ENCODE measurements at regions not wholly inside any gene's neighbourhood (a gene's known extent, or its start where the extent isn't known, plus 50 kb on each side); places are given as distances from the start of the nearest gene placed in this dataset.

- intact Hi-C loops (cut with micrococcal nuclease; ENCODE audit: unreplicated experiment) (no loop called here), in situ Hi-C loops (cut with HindIII; ENCODE audit: low pct_unique_long_range_greater_than_20kb, low sequenced_read_pairs) (no loop called here)
- no peak overlapping the region for H3K27ac ChIP-seq (ENCODE audit: low read length)
- H3K9me3 ChIP-seq (ENCODE audit: control insufficient read depth, insufficient read depth, low read depth, low read length), result no peaks in the 10 kb centered on the region
- BruUV-seq (replicated peaks), result no TSS peak
- H3K27me3 ChIP-seq (ENCODE audit: control insufficient read depth, insufficient read depth, low read length), result no peaks in the 10 kb centered on the region
- DNase-seq (ENCODE audit: low read depth, low spot score) (peak; percentile 35), ATAC-seq (no peak)
- no peak overlapping the region for H3K4me3 ChIP-seq (ENCODE audit: low read depth in 2 of 2, low read length in 2 of 2)
- H3K4me1 ChIP-seq (ENCODE audit: control insufficient read depth, insufficient read depth, low read length), result no peaks in the 10 kb centered on the region
- CTCF ChIA-PET, result no interaction called here
- no peaks in the 10 kb centered on the region for H3K36me3 ChIP-seq (ENCODE audit: control insufficient read depth, insufficient read depth, low read length)
- POLR2A ChIA-PET, result no interaction called here
- TF ChIP-seq CTCF (IDR thresholded peaks at IDR 0.05) (no peak), SIN3A (IDR thresholded peaks at IDR 0.05; ENCODE audit: borderline replicate concordance, insufficient read depth, low read depth, low read length) (no peak), REST (IDR thresholded peaks at IDR 0.05; ENCODE audit: insufficient read depth in 1 of 2, low read depth in 2 of 2, low read length in 1 of 2) (no peak), TCF7L2 (IDR thresholded peaks at IDR 0.05; ENCODE audit: low read depth, low read length) (no peak), POLR2AphosphoS5 (IDR thresholded peaks at IDR 0.05; ENCODE audit: low read depth, low read length) (no peak)
Observed at GRCh38 chr20:11387189-11387754, 530.4 kb upstream of the BTBD3 start.

GRCh38 chr20:11389186-11389585 lies 528.5 kb upstream of the BTBD3 start:
- TF ChIP-seq POLR2AphosphoS5 (IDR thresholded peaks at IDR 0.05; ENCODE audit: low read depth, low read length) (no peak), TCF7L2 (IDR thresholded peaks at IDR 0.05; ENCODE audit: low read depth, low read length) (no peak), REST (IDR thresholded peaks at IDR 0.05; ENCODE audit: insufficient read depth in 1 of 2, low read depth in 2 of 2, low read length in 1 of 2) (no peak), SIN3A (IDR thresholded peaks at IDR 0.05; ENCODE audit: borderline replicate concordance, insufficient read depth, low read depth, low read length) (no peak)
- ChIA-PET CTCF (no interaction called here), POLR2A (no interaction called here)
- H3K27me3 ChIP-seq (ENCODE audit: control insufficient read depth, insufficient read depth, low read length), result no peaks in the 10 kb centered on the region
- H3K4me1 ChIP-seq (ENCODE audit: control insufficient read depth, insufficient read depth, low read length), result no peaks in the 10 kb centered on the region
- BruUV-seq (replicated peaks), result no TSS peak
- in situ Hi-C loops (cut with HindIII; ENCODE audit: low pct_unique_long_range_greater_than_20kb, low sequenced_read_pairs) (no loop called here), intact Hi-C loops (cut with micrococcal nuclease; ENCODE audit: unreplicated experiment) (no loop called here)
- H3K9me3 ChIP-seq (ENCODE audit: control insufficient read depth, insufficient read depth, low read depth, low read length), result no peaks in the 10 kb centered on the region
- H3K36me3 ChIP-seq (ENCODE audit: control insufficient read depth, insufficient read depth, low read length), result no peaks in the 10 kb centered on the region
- no peak overlapping the region for H3K4me3 ChIP-seq (ENCODE audit: low read depth in 2 of 2, low read length in 2 of 2)
- DNase-seq (ENCODE audit: low read depth, low spot score) (no peak), ATAC-seq (no peak)
- no peak overlapping the region for H3K27ac ChIP-seq (ENCODE audit: low read length)

Measured in Panc1 (cell line).